ENCODE measurements at regions not wholly inside any gene's neighbourhood (a gene's known extent, or its start where the extent isn't known, plus 50 kb on each side); places are given as distances from the start of the nearest gene placed in this dataset.

DNA sequence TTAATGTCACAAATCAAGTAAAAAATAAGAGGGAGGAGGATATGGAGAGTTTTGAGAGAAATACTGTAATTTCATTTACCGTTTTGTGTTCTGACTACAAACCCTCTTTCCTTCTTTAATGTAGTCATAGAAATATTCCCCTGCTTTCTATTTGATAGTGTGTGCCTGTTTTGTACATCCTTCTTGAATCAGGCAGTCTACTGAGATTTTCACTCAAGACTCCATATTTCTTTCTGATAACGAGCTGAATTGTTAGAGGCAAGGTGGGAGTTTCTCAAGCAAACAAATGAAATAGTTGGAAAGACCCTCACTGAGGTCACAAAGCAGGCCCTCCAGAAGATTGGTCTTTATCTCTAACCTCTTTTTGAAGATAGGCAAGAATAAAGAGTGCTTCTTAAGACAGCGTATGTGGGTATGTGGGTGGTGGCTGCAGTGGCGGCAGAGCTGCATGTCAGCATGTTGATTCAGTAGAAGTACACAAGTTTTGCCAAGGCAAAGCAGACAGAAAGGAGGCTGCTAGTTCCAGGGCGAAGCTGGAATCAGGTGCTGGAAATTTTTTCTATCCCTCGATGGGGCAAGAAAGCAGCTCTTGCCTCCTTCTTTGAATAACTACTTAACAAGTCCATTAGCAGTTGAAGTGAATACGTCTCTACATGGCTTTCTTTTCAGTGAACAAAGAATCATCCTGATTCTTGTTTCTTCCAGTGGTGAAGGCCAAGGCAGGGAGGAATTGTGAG is 164.2 kb downstream of the FAM76B start:
- Histone ChIP-seq H3K56ac (ENCODE audit: extremely low read depth, insufficient read depth, low read length) (no peak overlapping the region), H3K4me3 (ENCODE audit: insufficient read depth, low read depth, low read length) (no peak overlapping the region), H3K4me1 (ENCODE audit: control insufficient read depth, insufficient read depth, low read length) (no peaks in the 10 kb centered on the region), H2AK9ac (replicated peaks; ENCODE audit: low read depth, low read length, poor library complexity) (no peak overlapping the region), H3K36me3 (ENCODE audit: control insufficient read depth, insufficient read depth, low read length) (no peaks in the 10 kb centered on the region), H2BK15ac (ENCODE audit: low read depth, low read length) (no peak overlapping the region), H4K20me1 (ENCODE audit: insufficient read depth, low read length) (no peaks in the 10 kb centered on the region), H2BK5ac (ENCODE audit: low read depth, low read length, poor library complexity, severe bottlenecking) (no peak overlapping the region), H3K9me3 (ENCODE audit: control insufficient read depth, insufficient read depth, low read length) (no peaks in the 10 kb centered on the region), H3K9ac (ENCODE audit: low read depth, low read length) (no peak overlapping the region), H2AFZ (replicated peaks; ENCODE audit: low read length, poor library complexity) (no peak overlapping the region), H3K4ac (ENCODE audit: low read depth, low read length) (no peak overlapping the region), H4K5ac (ENCODE audit: low read depth, low read length) (no peak overlapping the region), H2BK20ac (ENCODE audit: low read depth, low read length) (no peak overlapping the region), H3K14ac (replicated peaks; ENCODE audit: low read depth, low read length) (no peak overlapping the region), H4K91ac (ENCODE audit: insufficient read depth, low read depth, low read length) (no peak overlapping the region), H3K79me1 (ENCODE audit: low read depth in 1 of 2, low read length in 2 of 2) (no peaks in the 10 kb centered on the region), H3K9me1 (ENCODE audit: insufficient read depth, low read length) (no peaks in the 10 kb centered on the region), H3K27ac (ENCODE audit: insufficient read depth, low read length) (no peak overlapping the region), H3K23ac (ENCODE audit: low read depth, low read length) (no peak overlapping the region), H3K18ac (ENCODE audit: low read depth, low read length) (no peak overlapping the region), H2AK5ac (ENCODE audit: low read depth, low read length) (no peak overlapping the region), H3K4me2 (ENCODE audit: low read depth, low read length) (no peak overlapping the region), H3K27me3 (ENCODE audit: control insufficient read depth, insufficient read depth, low read length) (peaks cover 2% of the 10 kb centered on the region; the same call in 1 of the 2 replicates), H2BK120ac (ENCODE audit: low read depth, low read length) (no peak overlapping the region), H4K8ac (ENCODE audit: low read depth in 2 of 2, low read length in 2 of 2) (no peak overlapping the region)
- no peak for DNase-seq
- ChIA-PET CTCF (no interaction called here), POLR2A (ENCODE audit: unreplicated experiment) (no interaction called here)
- TF ChIP-seq BHLHE40 (IDR thresholded peaks at IDR 0.05; ENCODE audit: low read depth, low read length) (no peak), SMC3 (IDR thresholded peaks at IDR 0.05; ENCODE audit: low read depth, low read length) (no peak), RCOR1 (IDR thresholded peaks at IDR 0.05; ENCODE audit: insufficient replicate concordance, low read length) (no peak), MAFK (IDR thresholded peaks at IDR 0.05; ENCODE audit: low read depth, low read length) (no peak), MAZ (IDR thresholded peaks at IDR 0.05; ENCODE audit: borderline replicate concordance, low read depth, low read length) (no peak), FOS (IDR thresholded peaks at IDR 0.05; ENCODE audit: low read depth, low read length) (no peak), RFX5 (IDR thresholded peaks at IDR 0.05; ENCODE audit: low read depth, low read length) (no peak), POLR2A (IDR thresholded peaks at IDR 0.05; ENCODE audit: low read depth, low read length) (no peak), MXI1 (IDR thresholded peaks at IDR 0.05; ENCODE audit: borderline replicate concordance, low read depth, low read length) (no peak), CTCF (conservative IDR thresholded peaks at IDR 0.05; ENCODE audit: low read depth, low read length) (no peak), CHD1 (IDR thresholded peaks at IDR 0.05; ENCODE audit: low read depth, low read length) (no peak), RAD21 (IDR thresholded peaks at IDR 0.05; ENCODE audit: low read length) (no peak), USF2 (IDR thresholded peaks at IDR 0.05; ENCODE audit: low read depth, low read length) (no peak), NFE2L2 (IDR thresholded peaks at IDR 0.05; ENCODE audit: low read depth, low read length) (no peak), CEBPB (IDR thresholded peaks at IDR 0.05; ENCODE audit: low read depth, low read length) (no peak)
- TF ChIP-seq, protein P1, sequence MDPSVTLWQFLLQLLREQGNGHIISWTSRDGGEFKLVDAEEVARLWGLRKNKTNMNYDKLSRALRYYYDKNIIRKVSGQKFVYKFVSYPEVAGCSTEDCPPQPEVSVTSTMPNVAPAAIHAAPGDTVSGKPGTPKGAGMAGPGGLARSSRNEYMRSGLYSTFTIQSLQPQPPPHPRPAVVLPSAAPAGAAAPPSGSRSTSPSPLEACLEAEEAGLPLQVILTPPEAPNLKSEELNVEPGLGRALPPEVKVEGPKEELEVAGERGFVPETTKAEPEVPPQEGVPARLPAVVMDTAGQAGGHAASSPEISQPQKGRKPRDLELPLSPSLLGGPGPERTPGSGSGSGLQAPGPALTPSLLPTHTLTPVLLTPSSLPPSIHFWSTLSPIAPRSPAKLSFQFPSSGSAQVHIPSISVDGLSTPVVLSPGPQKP (IDR thresholded peaks at IDR 0.05; ENCODE audit: borderline replicate concordance, low read depth, low read length) = no peak
- intact Hi-C loops (cut with micrococcal nuclease) = no loop called here
- in situ Hi-C loops (cut with MboI; ENCODE audit: low sequenced_read_pairs) = no loop called here
- no TSS peak for BruUV-seq (replicated peaks)
- WGBS, 2 experiments (ENCODE audit: extremely low coverage in 2 of 2, insufficient read length in 1 of 2) = no CpG with 5 or more reads among the region's 7 CpGs
- dilution Hi-C loops (cut with HindIII; ENCODE audit: low sequenced_read_pairs, unreplicated experiment) = no loop called here
- no peak for ATAC-seq (ENCODE audit: low read depth)

Data from IMR-90 (cell line).